B cell (primary cell): ENCODE measurements at regions not wholly inside any gene's neighbourhood (a gene's known extent, or its start where the extent isn't known, plus 50 kb on each side); places are given as distances from the start of the nearest gene placed in this dataset.

Source experiments
- CTCF ChIP-seq: fragments of 200-600 bp; IDR thresholded peaks from one replicate; pipeline ENCODE4 v1.8.0; 2022; ENCODE audit warnings: antibody characterized with exemption, mild to moderate bottlenecking
- EZH2 ChIP-seq: IDR thresholded peaks from 2 replicates; pipeline ENCODE4 v1.6.1; 2012; ENCODE audit warnings: borderline replicate concordance, low read depth, mild to moderate bottlenecking, moderate library complexity, low read length; ENCODE audit not compliant: insufficient read depth, poor library complexity, severe bottlenecking

- TF ChIP-seq EZH2 (no peak), CTCF (no peak)
These were observed 761.6 kb downstream of the BCL11B start for GRCh38 chr14:98510392-98510791.
